ENCODE measurements at regions not wholly inside any gene's neighbourhood (a gene's known extent, or its start where the extent isn't known, plus 50 kb on each side); places are given as distances from the start of the nearest gene placed in this dataset.

- H2AFZ ChIP-seq: no peak overlapping the region
- H3K4me3 Mint-ChIP-seq: no peak overlapping the region
- H3K4me1 ChIP-seq (ENCODE audit: insufficient read depth): no peaks in the 10 kb centered on the region
- H4K20me1 ChIP-seq (replicated peaks; ENCODE audit: insufficient read depth): no peaks in the 10 kb centered on the region
- H3K27ac ChIP-seq (ENCODE audit: low read depth): no peak overlapping the region
- no peak for TF ChIP-seq ZNF462 (CRISPR knock-in tag; IDR thresholded peaks at IDR 0.05)
- TF ChIP-seq EZH2 (IDR thresholded peaks at IDR 0.05; ENCODE audit: low read depth, unreplicated experiment): no peak
- no peak for TF ChIP-seq CREB1 (CRISPR knock-in tag; IDR thresholded peaks at IDR 0.05; ENCODE audit: low read depth)
- no peak for TF ChIP-seq POLR2AphosphoS5 (IDR thresholded peaks at IDR 0.05; ENCODE audit: low read depth)
- TF ChIP-seq EZH2phosphoT487 (IDR thresholded peaks at IDR 0.05; ENCODE audit: unreplicated experiment): no peak
- TF ChIP-seq NANOG (IDR thresholded peaks at IDR 0.05; ENCODE audit: borderline replicate concordance): no peak
- TF ChIP-seq ZNF331 (CRISPR knock-in tag; IDR thresholded peaks at IDR 0.05; ENCODE audit: low read depth): no peak
- DNase-seq (ENCODE audit: low spot score): no peak
- H3K27ac Mint-ChIP-seq: no peak overlapping the region
- no peaks in the 10 kb centered on the region for H3K27me3 ChIP-seq (ENCODE audit: insufficient read depth)
- H3K9me2 ChIP-seq (ENCODE audit: insufficient read depth): no peaks in the 10 kb centered on the region
- no peak overlapping the region for H3K4me3 ChIP-seq
- peaks cover 3% of the 10 kb centered on the region for H3K27me3 Mint-ChIP-seq (ENCODE audit: insufficient read depth, low read depth, poor library complexity)
- H3K36me3 Mint-ChIP-seq (ENCODE audit: low read depth): no peaks in the 10 kb centered on the region
- H3K36me3 ChIP-seq (ENCODE audit: insufficient read depth): no peaks in the 10 kb centered on the region
- no peaks in the 10 kb centered on the region for H3K79me2 ChIP-seq (replicated peaks; ENCODE audit: insufficient read depth)
- no peaks in the 10 kb centered on the region for H3K9me3 Mint-ChIP-seq
- no peak for ATAC-seq
- H3K4me1 Mint-ChIP-seq: no peaks in the 10 kb centered on the region
- H3F3A ChIP-seq (replicated peaks; ENCODE audit: low read depth): no peaks in the 10 kb centered on the region
- no peak overlapping the region for H3K4me2 ChIP-seq
These were observed 410.2 kb upstream of the CT83 start for GRCh38 chrX:116872931-116873330.

- Mint-ChIP-seq H3K4me1 (no peaks in the 10 kb centered on the region), H3K27me3 (ENCODE audit: insufficient read depth, low read depth, poor library complexity) (peaks cover 8% of the 10 kb centered on the region), H3K36me3 (ENCODE audit: low read depth) (0 out of 3 replicates have a peak, but pooled peaks cover 5% of the 10 kb centered on the region), H3K27ac (no peak overlapping the region), H3K9me3 (no peaks in the 10 kb centered on the region; the same call in 2 of the 3 replicates), H3K4me3 (no peak overlapping the region)
- Histone ChIP-seq H3K36me3 (ENCODE audit: insufficient read depth) (no peaks in the 10 kb centered on the region), H3K4me2 (no peak overlapping the region), H3K27me3 (ENCODE audit: insufficient read depth) (no peaks in the 10 kb centered on the region), H3K4me3 (no peak overlapping the region), H3K79me2 (replicated peaks; ENCODE audit: insufficient read depth) (no peaks in the 10 kb centered on the region), H3F3A (replicated peaks; ENCODE audit: low read depth) (no peaks in the 10 kb centered on the region), H3K9me2 (ENCODE audit: insufficient read depth) (no peaks in the 10 kb centered on the region), H3K27ac (ENCODE audit: low read depth) (no peak overlapping the region), H2AFZ (no peak overlapping the region), H3K4me1 (ENCODE audit: insufficient read depth) (no peaks in the 10 kb centered on the region), H4K20me1 (replicated peaks; ENCODE audit: insufficient read depth) (no peaks in the 10 kb centered on the region)
- ATAC-seq (no peak), DNase-seq (ENCODE audit: low spot score) (no peak)
- TF ChIP-seq NANOG (IDR thresholded peaks at IDR 0.05; ENCODE audit: borderline replicate concordance) (no peak), STAT1 (IDR thresholded peaks at IDR 0.05; ENCODE audit: unreplicated experiment) (no peak)
These were observed 400.3 kb upstream of the CT83 start for GRCh38 chrX:116863029-116863428.
